Left ventricle myocardium superior (tissue), 1 donor: ENCODE measurements at regions not wholly inside any gene's neighbourhood (a gene's known extent, or its start where the extent isn't known, plus 50 kb on each side); places are given as distances from the start of the nearest gene placed in this dataset.
"Not testable (repeated sequence)": the region's sequence is repeated elsewhere in the genome, so short reads cannot be mapped to it uniquely, and the experiment has no call there.

Experiments used
- ATAC-seq: fragments of 200-7000 bp; cut with Tn5 transposase; one replicate; pipeline ENCODE4 v1.9.1; 2020; ENCODE audit warnings: mild to moderate bottlenecking, moderate library complexity
- DNase-seq: peaks from one replicate; pipeline ENCODE4 v3.0.0-alpha.2; 2020
- intact Hi-C: fragments of 100-400 bp; cut with micrococcal nuclease; formaldehyde crosslinking; loops from one replicate; pipeline ENCODE4 v1.11.0; 2022
- donor health status: DM: no; HTN: yes; CAD: no; lungs with severe emphysema.

DNA sequence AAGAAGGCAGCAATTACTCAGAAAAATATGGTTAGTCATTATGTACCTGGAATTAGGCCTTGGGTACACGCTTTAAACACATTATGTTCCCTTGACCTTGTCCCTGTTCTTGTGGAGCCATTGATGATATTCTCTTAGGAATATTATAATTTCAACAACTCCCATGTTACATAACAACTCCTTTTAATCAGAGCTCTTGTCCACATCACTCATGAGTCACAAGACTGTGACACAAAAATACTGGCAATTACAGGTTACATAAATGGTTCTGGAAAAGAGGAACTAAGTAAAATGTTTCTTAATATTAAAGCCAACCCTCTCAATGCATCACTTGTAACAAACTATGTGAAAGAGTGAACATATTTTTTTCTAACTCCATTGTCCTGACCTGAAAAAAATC is 143.8 kb upstream of the PCLO start:
- no peak for DNase-seq
- ATAC-seq = no peak
- intact Hi-C loops = no loop called here

DNA sequence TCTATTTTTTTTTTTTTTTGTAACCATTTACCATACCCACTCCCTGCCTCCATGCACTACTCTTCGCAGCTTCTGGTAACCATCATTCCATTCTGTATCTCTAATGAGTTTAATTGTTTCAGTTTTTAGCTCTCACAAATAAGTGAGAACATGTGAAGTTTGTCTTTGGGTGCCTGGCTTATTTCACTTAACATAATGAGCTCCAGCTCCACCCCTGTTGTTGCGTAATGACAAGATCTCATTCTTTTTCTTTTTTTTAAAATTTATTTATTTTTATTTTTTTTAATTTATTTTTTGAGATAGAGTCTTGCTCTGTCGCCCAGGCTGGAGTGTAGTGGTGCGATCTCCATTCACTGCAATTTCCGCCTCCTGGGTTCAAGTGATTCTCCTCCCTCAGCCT is 142.3 kb upstream of the PCLO start:
- ATAC-seq (no peak), DNase-seq (no peak)
- intact Hi-C loops = no loop called here

DNA sequence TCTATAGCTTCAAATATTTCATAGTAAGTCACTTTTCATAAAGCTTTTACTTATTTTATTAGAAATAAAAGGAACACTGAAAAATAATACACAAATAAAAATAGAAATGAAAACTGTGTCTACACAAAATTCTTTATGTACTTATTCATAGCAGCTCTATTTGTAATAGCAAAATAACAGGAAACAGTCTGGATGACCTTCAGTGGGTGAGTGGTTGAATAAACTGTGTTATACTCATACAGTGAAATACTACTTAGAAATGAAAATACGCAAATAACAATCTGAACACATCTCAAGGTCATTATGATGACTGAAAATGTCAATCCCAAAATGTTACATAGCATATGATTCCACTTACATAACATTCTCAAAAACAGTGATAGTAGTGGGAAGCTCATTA is 138.7 kb upstream of the PCLO start:
- intact Hi-C loops = no loop called here
- no peak for DNase-seq
- ATAC-seq = no peak

DNA sequence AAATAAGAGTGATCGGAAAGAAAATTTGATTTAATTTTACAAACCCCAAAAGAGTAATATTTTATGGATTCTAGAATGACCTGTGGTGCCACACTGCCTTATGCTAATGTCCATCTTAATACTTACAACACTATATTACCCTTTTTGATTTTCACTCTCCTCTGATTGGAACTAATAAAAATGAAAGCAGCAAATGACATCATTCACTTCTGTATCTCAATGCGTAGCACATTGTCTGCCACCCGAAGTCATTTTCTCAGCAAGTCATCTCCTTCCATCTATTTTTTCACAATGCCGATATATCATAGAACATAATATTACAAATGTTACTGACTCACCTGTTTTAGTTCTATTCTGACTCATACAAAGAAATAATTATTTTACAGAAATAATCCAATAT is 127.5 kb upstream of the PCLO start:
- intact Hi-C loops = no loop called here
- ATAC-seq (no peak), DNase-seq (no peak)

DNA sequence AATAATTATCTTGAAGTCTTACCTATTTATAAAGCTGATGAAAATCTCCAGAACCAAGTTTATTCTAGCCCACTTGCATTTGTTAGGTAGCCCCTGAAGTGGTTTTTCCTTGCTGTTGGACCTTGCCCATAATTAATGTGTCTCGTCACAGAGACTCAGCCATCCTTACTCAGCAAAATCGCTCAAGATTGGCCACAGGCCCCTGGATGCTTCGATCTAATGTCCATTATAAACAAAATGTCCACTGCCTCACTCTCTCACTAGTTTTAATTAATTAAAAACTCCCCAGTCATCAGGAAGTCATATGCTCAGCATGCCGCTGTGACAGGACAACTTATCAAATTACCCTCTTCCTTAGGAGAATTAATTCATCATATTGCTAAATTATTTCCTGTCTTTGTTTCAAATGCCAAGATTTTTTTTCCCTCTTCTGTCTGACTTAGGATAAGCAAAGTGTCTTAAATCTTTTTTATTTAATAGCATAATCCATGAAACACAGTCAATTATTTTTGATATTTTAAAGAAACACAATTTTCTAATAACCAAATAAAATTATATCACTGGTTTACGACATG is 126.8 kb upstream of the PCLO start:
- no peak for ATAC-seq

DNA sequence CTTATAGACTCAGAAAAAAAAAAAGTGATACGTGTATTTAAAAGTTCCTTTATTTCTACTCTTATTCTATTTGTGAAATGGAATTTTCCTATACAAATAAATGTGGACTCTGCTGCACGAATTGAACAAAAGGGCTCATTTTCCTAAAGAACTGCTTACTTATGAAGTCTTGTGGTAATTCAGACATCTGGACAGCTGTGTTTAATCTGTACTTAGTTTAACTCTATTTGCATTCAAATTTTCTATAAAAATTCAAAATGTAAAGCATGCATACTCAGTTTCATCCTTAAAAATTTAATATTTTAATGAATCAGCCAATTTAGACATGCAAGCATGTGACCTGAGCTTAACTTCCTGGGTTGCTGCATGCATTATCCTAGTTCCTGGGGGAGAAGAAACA is 118.0 kb upstream of the PCLO start:
- DNase-seq (no peak), ATAC-seq (no peak)
- intact Hi-C loops = no loop called here

More for the DNA sequence above, 126.8 kb upstream of the PCLO start:
- DNase-seq = no peak
- intact Hi-C loops = no loop called here

DNA sequence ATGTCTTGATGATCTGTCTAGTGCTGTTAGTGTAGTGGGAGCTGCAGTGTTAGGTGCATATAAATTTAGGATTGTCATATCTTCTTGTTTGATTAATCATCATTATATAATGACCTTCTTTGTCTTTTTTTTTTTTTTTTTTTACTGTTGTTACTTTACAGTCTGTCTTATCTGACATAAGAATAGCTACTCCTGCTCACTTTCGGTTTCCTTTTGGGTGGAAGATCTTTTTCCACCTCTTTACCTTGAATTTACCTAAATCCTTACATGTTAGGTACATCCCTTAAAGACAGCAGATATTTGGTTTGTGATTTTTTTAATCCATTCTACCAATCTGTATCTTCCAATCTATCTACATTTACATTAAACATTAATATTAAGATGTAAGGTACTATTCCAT is 113.6 kb upstream of the PCLO start:
- DNase-seq (no peak), ATAC-seq (no peak)
- intact Hi-C loops = no loop called here

DNA sequence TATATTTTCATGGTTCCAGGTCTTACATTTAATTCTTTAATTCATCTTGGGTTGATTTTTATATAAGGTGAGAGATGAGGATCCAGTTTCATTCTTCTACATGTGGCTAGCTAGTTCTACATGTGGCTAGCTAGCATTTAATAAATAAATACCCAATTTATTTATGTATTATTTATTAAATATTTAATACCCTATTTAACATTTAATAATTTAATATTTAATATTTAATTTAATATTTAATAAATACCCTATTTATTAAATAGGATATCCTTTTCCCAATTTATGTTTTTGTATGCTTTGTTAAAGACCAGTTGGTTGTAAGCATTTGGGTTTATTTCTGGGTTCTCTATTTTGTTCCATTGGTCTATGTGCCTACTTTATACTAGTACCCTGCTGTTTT is 111.0 kb upstream of the PCLO start:
- DNase-seq (no peak), ATAC-seq (no peak)
- intact Hi-C loops = loop anchor here (5.0 kb wide), 1 partner anchor 461 kb away; no protein-coding TSS in a partner anchor

DNA sequence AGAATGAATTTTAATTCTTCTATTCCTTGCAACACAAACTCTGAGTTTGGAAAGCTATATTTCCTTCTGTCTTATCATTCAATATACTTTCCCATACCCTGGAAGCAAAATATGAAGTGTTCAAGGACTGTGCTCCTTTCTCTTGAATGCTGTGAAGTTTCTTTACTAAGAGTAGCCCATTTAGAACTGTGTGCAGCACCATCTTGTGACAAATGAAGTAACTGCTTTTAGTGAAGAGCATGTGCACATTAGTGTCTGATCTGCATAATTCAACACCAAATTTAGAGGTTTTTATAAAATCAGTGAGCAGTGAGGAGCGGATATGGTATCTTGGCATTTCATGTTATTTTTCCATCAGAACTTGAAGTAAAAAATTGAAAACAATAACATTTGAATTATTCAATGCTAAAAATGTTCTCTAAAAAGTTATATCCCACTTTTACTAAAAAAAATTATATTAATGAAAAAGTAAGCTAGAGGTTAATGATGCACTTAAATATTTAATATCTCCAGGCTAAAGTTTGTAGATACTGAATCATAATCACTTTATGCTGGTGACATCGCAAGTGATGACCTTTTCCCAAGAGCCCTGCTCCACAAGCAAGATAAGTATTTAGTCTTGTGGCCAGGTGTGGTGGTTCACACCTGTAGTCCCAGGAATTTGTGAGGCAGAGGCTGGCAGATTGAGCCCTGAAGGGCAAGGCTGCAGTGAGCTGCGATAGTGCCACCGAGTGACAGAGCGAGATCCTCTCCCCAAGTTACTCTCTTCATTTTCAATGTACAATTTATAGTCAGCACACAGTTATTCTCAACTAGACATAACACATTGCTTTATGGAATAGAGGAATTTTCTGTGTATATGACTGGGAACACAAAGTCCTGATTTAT is 108.8 kb upstream of the PCLO start:
- intact Hi-C loops = loop anchor here (5.0 kb wide), 1 partner anchor 459 kb away; no protein-coding TSS in a partner anchor
- no peak for ATAC-seq

DNA sequence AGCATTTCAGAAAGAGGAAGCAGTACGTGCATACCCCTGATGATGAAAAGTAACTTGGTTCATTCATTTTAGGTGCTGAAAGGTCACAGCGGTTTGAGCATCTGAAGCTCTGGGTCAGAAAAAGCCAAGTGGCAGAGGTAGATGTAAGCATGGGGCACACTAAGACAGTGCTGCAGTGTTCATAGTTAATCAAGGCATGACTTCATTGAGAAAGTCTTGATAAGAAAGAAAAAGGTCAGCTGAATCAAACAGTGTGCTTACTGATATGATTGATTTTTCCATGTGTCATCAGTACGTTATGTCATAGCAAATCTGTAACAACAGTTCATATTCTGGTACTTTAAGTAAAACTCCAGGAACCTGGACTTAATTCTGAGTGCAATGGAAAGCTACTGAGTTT is 107.7 kb upstream of the PCLO start:
- DNase-seq = no peak
- ATAC-seq = no peak
- intact Hi-C loops = loop anchor here (5.0 kb wide), 1 partner anchor 458 kb away; no protein-coding TSS in a partner anchor

More for the DNA sequence above, 108.8 kb upstream of the PCLO start:
- no peak for DNase-seq

DNA sequence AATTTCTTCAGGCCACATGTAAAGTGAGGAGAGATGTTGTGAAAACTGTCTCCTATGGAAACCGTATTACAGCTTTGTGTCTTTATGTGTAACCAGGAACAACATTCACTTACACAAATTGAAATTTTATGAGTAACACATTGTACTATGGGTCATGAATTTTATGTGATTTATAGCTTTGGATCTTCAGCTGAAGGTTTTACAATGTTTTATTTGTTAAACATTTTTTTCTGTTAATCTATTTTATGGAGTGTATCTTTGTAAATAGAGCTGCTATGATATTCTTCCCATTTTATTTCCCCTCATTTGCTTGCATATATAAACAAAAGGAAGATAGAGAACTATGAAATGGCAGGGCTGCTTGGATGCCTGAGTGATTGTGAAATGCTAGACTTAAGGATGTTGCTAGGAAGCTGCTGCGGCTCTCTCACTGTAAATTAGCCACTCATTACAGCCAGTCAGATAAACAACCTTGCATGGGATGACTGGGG is 104.5 kb upstream of the PCLO start:
- intact Hi-C loops = no loop called here
- ATAC-seq (no peak), DNase-seq (no peak)

DNA sequence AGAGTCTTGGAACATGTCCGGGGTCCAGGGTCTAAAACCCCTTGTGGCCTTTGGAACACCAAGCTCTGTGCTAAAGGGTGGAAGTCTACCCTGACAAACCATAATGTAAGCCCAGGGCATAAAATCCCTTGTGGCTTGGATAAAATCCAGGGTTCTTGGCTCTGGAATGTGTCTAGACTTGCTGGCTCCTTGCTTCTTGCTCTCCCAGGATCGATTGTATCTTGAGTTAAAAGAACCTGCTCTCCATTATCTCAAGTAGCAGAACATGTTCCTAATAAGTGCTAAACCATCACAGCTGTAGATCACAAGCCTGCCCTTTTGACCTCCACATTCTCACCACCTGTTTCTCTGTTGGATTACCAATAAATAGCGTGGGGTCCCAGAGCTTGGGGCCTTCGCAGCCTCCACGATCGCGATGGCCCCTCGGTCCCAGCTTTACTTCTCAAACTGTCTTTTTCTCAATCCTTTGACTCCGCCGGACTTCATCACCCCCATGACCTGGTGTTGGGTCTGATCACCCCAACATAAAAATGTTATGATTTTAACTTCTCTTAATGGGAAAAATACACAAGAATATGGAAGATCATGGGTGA is 100.9 kb upstream of the PCLO start:
- DNase-seq, intact Hi-C loops, ATAC-seq: not testable (repeated sequence)

DNA sequence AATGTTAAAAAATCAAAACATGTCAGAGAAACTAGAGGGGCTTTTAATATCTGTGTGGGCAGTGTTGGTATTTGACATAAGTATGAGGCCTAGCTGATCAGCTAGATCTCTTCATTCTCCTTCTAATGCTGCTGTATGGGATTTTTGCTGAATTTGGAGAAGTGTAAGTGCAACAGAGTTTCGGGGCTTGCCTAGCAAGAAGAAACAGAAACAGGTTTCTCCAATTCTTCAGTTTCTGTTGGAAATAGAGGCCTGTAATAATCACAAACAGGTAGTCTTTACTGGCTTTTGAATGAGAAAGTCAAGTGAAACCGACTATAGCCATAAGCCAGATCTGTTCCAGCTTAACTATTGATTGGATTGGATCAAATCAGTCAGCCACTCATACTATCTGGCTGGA is 96.4 kb upstream of the PCLO start:
- intact Hi-C loops = no loop called here
- ATAC-seq (no peak), DNase-seq (no peak)

DNA sequence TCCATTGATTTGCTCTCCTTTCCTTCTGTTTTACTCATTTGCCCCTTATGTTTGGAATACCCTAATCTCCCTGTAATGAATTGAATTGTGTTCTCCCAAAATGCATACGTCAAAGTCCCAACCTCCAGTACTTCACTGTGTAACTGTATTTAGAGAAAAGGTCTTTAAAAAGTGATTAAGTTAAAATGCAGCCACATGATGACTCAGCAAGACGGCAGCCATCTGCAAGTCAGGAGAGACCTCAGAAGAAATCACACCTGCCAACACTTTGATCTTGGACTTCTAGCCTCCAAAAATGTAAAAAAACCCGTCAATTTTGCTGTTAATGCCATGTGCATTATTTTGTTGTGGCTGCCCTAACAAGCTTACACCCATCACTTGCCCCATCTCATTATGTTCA is 85.3 kb upstream of the PCLO start:
- intact Hi-C loops = no loop called here
- ATAC-seq (no peak), DNase-seq (no peak)

DNA sequence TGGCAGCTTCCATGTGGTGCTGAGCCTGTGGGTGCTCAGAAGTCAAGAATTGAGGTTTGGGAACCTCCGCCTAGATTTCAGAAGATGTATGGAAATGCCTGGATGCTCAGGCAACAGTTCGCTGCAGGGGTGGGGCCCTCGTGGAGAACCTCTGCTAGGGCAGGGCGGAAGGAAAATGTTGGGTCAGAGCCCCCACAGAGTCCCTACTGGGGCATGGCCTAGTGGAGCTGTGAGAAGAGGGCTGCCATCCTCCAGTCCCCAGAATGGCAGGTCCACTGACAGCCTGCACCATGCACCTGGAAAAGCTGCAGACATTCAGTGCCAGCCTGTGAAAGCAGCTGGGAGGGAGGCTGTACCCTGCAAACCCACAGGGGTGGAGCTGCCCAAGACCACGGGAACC is 56.5 kb upstream of the PCLO start:
- not testable (repeated sequence) for ATAC-seq
- DNase-seq = peak; percentile 7

DNA sequence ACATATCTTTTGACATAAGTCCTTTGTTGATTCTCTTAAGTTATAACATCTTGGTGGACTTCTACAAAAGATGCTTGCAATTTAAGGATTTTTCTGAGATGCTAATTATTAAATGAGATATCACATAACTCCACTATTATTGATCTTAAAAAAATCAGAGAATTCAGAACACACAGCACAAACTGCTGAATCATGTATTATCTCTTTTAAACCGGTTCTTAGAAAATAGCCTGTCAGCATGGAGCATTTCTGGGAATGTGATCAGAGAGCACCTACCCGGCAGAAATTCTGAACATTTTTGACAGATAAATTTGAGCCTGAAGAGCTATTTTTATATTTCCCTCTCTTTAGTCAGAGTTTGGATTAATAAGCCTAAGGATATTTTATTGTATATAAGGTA is 50.2 kb upstream of the PCLO start:
- DNase-seq = no peak
- ATAC-seq = no peak
- intact Hi-C loops = no loop called here

More for the DNA sequence above, 56.5 kb upstream of the PCLO start:
- intact Hi-C loops = not testable (repeated sequence)
